Inflammatory macrophage treated with lipopolysaccharide for 1 hour (primary cell): ENCODE measurements at regions not wholly inside any gene's neighbourhood (a gene's known extent, or its start where the extent isn't known, plus 50 kb on each side); places are given as distances from the start of the nearest gene placed in this dataset.

Experiments
- DNase-seq, 2 donors: peaks; one replicate each; pipeline ENCODE4 v3.0.0-alpha.2; 2020 to 2022

- no peak for DNase-seq
Observed at GRCh38 chr20:6611911-6612605, 155.4 kb upstream of the BMP2 start.

DNA sequence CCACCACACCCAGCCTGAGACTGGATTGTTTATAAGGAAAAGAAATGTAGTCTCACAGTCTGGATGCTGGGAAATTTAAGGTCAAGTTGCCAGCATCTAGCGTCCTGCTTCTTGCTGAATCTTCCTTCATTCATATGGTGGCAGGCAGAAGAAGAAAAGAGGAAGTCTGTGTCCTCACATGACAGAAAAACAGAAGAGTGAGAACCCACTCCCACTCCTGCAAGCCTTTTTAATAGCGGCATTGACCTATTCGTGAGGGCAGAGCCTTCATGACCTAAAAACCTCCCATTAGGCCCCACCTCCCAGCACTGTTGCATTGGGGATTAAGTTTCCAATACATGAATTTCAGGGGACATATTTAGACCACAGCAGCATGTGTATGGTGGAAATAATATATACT is 160.8 kb upstream of the BMP2 start:
- no peak for DNase-seq

DNA sequence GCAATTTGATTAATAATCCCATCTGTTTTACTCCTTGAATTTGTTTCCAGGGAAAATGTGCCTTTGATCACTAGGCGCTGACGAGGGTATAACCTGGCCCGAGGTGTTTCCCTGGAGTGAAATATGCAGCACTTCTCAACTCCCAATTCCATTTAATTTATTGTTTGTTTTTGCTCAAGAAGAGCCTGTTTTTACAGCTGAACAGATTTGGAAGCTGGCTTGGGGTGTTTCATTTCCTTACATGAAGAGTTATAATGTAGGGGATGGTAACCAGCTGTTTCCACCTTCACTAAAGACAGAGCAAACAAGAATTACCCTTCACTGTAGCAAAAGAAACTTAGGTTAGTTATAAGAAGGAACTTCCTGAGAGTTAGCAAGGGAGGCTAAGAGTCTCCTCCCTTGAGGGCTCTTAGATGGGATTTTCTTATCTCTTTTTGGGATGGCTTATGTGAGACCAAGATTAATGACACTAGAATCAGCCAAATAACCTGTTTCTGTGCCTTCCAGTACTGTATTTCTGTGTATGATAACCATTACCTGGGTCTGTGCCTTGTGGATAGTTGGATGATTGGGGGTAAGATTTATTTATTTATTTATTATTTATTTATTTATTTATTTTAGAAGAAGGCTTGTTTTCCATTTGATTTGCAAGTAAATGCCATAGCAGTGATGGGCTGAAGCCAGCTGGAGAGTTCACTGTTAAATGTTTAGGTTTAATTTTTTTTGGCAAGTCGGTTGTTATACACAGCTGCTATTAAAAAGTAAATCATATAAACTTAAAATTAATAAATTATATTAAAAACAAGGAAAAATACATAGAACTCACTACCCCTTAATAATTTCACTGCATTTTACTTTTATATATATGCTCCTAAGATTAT is 162.2 kb upstream of the BMP2 start:
- no peak for DNase-seq

DNA sequence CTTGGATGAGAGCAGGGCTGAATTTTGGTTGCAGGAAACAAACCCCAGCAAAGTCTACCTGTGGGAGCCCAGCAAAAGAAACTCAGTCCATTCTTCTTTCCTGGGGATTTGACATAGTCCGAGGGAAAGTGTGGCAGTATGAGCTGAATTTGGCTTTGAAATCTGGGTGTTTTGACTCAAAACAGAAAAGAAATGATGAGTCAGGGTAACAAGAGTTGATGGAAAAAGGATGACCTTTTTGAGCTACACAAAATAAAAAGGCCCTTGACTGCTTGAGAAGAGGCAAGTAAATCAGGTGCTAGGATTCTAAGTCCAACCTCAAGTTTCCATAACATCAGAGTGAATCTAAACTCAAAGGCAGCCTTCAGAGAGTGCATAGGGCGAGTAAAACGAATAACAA is 163.3 kb upstream of the BMP2 start:
- no peak for DNase-seq

DNA sequence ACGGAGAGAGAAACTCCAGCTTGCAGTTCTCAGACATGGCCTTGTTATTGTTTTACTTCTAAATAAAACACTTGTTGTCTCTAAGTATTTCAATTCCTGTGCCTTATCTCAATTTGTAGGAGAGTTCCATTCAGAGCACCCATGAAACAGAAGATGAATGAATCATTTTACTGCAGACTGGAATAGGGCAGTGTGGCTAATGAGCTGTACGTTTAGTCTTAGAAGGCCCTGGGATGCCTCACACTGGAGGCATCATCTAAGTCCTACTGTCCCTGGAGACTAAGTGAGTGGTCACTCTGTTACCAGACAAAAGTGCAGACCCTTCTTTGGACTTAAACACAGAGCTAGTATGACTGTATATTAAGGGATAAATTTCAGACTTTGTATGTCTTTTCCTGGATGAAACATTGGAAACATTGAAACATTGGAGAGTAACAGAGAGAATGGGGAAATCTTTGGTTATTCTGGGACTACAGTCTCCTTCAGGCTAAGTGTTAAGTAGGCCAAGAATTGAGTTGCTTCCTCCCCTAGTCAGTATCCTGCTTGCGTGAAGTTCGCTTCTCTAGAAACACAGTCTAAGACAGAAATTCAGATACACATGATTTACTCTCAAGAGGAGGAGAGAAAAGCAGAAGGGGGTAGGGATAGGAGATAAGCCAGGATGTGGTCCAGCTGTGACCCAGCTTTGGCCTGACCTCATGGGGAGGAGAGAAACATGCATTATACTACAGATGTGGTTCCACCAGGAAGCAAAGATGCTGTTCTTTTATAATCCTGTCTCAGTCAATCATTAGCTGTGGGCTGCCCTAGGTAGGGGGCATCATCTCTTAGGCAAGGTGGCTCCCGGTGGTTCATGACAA is 167.4 kb upstream of the BMP2 start:
- DNase-seq = no peak

GRCh38 chr20:6595704-6596103 is 171.8 kb upstream of the BMP2 start:
- no peak for DNase-seq

GRCh38 chr20:6590891-6591637 is 176.4 kb upstream of the BMP2 start:
- DNase-seq = no peak

DNA sequence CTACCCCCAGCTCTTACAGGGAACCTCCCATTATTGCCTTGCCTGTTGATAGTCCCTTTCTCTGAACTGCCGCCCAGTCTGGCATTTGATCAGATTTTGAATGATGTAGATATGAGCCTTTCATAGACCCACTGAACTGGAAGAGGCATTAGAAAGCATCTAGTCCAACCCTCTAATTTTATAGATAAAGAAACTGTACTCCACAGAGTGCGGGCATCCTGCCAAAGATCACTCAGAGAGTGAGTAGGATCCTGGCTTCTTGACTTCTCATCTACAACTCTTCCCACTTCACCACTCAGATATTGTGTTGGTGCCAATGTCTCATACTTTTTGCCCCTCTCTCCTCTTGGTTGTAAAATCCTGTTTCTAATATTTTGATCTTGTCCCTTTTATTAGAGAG is 179.2 kb upstream of the BMP2 start:
- DNase-seq = no peak

- peak; percentile 2 to 67 for DNase-seq
Observed at GRCh38 chr20:6583134-6583738, 184.2 kb upstream of the BMP2 start.

DNA sequence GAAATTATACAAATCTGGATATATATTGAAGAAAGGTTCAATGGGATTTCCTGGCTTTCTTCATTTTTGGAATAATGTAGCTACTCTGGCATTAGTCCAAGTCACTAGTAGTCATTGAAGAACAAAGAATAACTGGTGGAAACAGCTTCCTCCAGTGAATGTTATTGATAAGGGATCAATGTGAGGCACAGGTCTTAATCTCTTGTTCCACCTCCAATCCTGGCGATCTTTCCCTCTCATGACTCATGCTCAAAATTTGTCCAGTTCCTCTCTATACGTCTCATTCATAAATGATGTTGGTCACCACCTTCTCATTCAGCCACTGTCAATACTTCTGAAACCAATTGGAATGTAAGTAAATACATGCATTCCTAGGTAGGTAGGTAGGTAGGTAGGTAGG is 185.0 kb upstream of the BMP2 start:
- DNase-seq = no peak

- no peak for DNase-seq
Observed at GRCh38 chr20:6580486-6580885, 187.0 kb upstream of the BMP2 start.

- no peak for DNase-seq
Observed at GRCh38 chr20:6579824-6580223, 187.7 kb upstream of the BMP2 start.

GRCh38 chr20:6579417-6579816 is 188.1 kb upstream of the BMP2 start:
- DNase-seq = no peak

GRCh38 chr20:6577451-6577850 is 190.0 kb upstream of the BMP2 start:
- DNase-seq = no peak

DNA sequence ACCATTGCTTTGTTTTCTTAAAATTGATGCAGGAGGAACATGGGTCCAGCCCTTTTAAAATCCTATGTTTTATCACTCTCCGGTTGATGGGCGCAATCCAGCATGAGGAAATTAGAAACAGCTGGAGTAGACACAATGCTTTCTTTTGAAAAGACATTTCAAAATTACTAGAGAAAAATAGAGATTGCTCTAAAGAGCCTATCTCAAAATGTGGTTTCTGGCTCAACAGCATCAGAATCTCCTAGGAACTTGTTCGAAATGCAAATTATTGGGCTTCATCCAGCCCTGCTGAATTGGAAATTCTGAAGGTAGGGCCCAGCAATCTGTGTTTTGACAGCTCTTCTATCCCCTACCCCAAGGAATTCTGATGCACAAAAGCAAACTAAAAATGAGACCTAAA is 190.8 kb upstream of the BMP2 start:
- DNase-seq = no peak

DNA sequence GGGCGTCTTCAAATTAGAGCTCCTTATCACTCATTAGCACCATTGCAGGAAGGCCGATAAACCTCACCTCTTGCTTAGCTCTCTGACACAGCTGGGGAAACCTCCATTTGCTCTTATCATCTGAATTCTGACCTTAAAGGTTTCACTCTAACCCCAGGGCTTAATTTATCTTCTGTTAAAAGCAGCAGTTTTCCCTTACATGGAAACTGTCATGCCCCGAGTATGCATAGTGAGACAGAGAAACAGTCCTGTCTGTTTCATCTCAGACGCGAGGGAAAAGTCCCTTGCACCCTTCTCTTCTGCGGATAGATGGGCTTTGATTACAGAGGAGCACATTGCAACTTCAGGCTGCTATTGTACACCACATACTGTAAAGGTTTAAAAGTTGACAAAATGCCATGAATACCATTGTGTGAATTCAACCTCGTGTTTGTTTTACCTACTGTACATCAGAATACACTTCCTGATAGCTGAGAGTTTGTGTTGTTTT is 191.5 kb upstream of the BMP2 start:
- DNase-seq = no peak

GRCh38 chr20:6566821-6567220 is 200.7 kb upstream of the BMP2 start:
- DNase-seq = peak in 1 of 2 donors; percentile 15

GRCh38 chr20:6562111-6562510 is 205.4 kb upstream of the BMP2 start:
- no peak for DNase-seq

DNA sequence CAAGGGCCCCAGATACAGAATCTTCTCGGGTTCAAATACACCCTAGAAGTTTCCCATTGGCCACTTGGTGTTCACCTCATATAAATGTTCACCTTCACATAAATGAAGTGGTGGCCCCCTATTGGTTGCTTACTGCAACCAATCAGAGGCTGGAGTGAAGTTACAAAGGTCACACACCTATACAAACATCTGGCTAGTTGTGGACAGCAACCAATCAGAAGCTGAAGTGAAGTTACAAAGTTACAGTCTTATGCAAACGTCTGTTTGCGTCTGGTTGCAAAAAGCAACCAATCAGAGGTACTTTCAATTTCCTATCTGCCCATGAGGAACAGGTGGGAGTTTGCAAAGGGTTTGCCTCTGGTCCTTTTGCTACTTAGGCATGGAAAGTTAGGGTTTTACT is 206.5 kb upstream of the BMP2 start:
- DNase-seq = no peak

DNA sequence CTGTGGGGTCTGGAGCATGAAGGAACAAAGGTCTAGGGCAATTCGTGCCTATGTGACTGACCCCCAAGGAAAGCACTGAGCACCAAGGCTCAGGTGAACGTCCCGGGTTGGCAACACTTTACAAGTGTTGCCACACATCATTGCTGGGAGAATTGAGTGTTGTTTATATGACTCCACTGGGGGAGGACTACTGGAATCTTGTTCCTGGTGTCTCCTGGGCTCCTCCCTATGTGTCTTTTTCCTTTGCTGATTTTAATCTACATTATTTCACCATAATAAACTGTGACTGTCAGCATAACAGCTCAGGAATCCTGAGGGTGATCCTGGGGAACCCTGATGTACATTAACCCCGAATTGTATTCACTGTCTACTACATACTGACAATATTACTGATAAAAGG is 207.7 kb upstream of the BMP2 start:
- DNase-seq = no peak

DNA sequence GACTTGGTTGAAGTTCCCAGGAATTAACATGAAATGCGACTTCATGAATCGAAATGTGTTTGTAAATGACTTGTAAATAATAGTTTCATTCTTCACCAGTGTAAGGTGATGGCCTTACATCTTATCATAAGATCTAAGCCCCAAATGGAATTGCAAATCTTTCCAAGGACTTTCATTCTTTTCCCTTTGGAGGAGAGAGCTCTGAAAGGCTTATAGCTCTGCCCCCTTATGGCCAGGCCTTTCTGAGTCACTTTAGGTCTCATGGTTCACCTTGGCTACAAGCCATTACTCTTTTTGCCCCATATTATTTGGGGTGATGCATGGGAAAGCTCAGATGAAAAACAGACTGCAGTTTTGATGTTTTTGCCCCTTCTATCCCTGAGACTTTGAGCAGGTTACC is 209.1 kb upstream of the BMP2 start:
- no peak for DNase-seq
